ENCODE measurements at regions not wholly inside any gene's neighbourhood (a gene's known extent, or its start where the extent isn't known, plus 50 kb on each side); places are given as distances from the start of the nearest gene placed in this dataset.
"Not testable (repeated sequence)": the region's sequence is repeated elsewhere in the genome, so short reads cannot be mapped to it uniquely, and the experiment has no call there.

DNA sequence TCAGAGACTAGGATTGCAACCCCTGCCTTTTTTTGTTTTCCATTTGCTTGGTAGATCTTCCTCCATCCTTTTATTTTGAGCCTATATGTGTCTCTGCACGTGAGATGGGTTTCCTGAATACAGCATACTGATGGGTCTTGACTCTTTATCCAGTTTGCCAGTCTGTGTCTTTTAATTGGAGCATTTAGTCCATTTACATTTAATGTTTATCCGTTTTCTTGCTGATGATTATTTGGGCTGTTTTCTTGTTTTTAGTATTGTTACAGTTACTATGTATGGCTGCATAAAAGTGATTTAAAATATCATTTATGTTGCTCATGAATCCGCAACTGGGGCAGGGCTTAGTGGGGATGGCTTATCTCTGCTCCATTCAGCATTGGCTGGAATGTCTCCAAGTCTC, 228.2 kb upstream of the RPS23 start:
- TF ChIP-seq, protein P1, sequence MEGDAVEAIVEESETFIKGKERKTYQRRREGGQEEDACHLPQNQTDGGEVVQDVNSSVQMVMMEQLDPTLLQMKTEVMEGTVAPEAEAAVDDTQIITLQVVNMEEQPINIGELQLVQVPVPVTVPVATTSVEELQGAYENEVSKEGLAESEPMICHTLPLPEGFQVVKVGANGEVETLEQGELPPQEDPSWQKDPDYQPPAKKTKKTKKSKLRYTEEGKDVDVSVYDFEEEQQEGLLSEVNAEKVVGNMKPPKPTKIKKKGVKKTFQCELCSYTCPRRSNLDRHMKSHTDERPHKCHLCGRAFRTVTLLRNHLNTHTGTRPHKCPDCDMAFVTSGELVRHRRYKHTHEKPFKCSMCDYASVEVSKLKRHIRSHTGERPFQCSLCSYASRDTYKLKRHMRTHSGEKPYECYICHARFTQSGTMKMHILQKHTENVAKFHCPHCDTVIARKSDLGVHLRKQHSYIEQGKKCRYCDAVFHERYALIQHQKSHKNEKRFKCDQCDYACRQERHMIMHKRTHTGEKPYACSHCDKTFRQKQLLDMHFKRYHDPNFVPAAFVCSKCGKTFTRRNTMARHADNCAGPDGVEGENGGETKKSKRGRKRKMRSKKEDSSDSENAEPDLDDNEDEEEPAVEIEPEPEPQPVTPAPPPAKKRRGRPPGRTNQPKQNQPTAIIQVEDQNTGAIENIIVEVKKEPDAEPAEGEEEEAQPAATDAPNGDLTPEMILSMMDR (IDR thresholded peaks at IDR 0.05 in 8 of 11, conservative IDR thresholded peaks at IDR 0.05 in 3 of 11), result not testable (repeated sequence)
- not testable (repeated sequence) for TF ChIP-seq POLR2A, POLR2AphosphoS5 (IDR thresholded peaks at IDR 0.05)
